Activated naive CD4-positive, alpha-beta T cell (primary cell): ENCODE measurements at regions not wholly inside any gene's neighbourhood (a gene's known extent, or its start where the extent isn't known, plus 50 kb on each side); places are given as distances from the start of the nearest gene placed in this dataset.

Experiments
- DNase-seq, 4 experiments: peaks; one replicate each; lab custom pipeline; 2025; lab: John Stamatoyannopoulos, UW

GRCh38 chr3:66851894-66852613 lies 146.1 kb upstream of the KBTBD8 start:
- no peak for DNase-seq

GRCh38 chr3:66854601-66855151 lies 143.4 kb upstream of the KBTBD8 start:
- no peak for DNase-seq

DNA sequence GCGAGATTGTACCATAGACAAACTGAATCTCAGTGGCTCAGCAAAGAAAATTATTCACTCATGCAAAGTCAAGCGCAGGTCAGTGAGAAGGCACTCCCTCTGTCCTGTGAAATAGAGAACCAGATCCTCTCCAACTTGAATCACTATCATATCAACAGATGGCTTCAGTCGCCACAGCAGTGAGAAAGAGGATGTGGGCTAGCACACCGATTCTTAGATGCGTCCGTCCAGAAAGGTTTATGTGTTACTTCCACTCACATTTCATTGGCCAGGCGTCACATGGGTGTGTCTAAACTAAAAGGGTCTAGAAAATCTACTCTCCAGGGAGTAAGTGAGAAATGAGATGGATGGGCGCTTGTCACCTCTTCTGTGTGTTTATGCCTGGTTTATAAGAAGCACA lies 141.6 kb upstream of the KBTBD8 start:
- DNase-seq = no peak

DNA sequence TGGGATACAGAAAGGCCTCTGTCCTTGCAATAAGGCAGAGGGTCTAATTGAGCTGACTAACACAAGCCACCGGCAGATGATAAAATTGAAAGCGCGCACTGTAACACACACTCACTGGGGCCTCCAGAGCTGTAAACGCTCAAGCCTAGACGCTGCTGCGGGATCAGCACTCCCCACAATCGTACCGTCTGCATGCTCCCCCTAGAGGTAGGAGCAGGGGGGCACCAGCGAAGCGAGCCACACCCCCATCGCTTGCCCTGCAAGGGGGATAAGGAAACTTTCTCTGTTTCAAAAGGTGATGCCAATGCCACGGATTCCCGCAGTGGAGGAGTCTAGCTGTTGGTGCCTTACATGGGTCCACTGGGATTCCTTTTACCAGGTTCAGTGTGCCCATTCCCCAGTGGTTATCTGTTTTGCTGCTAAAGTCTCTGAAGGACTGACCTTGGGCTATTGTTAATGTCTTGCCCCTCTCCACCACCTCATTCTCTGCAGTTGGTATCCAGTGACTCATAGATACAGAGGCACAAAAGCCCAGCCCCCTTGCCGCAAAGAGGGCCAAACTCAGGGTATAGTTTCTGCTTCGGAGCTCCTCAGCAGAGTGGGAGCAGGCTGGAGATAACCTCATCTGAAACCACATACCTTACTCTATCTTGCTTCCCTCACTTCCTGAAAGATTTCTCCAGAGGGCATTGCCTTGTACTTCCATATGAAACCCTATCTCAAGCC lies 139.3 kb upstream of the KBTBD8 start:
- DNase-seq = no peak

DNA sequence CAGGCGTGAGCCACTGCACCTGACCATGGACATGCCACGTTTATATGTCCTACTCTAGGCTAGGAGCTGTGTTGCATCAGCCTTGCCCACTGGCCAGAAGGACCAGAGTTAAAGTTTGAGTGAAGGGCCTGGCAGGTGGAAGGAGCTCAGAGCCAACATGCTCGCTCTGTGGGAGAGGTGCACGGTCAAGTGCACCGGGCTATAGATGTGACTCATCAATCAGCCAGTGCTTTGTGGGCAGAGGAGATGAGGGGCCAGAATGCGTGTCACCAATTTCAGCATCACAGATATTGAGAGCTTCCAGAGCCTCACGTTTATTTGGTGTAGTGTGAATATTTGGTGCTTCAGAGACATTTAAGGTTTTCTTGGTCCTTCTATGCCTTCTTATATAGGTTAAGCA lies 137.3 kb upstream of the KBTBD8 start:
- no peak for DNase-seq

DNA sequence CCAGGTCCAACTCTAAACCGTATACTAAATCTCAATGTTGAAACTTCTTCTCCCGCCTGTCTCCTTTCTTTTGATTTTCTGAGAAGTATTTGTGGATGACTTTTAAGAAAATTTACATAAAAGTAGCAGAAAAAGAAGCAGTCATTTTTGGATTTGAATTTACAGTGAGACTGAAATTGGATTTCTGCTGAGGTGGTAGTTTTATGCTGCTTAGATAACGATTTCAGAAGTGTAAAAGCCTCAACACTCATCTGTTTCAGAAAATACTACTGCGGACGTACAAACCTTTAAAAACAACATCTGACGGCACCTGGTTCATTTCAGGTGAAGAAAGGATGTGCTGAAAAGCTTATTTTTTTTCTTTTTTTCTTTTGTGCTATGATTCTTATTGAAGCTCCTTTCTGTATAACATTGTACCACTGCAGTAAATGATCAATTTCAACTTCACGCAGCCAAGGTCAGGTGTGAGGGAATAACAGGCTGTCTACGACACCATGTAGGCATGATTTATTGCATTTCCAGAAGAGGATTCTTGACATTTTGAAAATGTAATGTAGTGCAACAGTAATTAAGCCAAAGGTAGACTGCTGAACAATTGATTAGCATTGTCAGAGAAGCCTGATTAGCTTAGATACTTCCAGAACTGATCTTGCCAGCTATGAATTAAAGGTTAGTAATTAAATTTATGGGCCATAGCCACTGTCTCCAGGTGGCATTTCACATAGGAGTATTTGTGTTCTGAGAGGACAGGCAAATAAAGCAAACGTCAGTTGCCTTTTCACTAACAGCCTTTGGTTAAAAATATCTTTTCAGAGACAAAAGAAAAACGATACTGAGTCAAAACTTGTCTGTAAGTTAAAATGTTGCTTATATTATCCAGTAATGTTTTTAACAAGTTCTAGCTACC lies 134.6 kb upstream of the KBTBD8 start:
- no peak for DNase-seq

DNA sequence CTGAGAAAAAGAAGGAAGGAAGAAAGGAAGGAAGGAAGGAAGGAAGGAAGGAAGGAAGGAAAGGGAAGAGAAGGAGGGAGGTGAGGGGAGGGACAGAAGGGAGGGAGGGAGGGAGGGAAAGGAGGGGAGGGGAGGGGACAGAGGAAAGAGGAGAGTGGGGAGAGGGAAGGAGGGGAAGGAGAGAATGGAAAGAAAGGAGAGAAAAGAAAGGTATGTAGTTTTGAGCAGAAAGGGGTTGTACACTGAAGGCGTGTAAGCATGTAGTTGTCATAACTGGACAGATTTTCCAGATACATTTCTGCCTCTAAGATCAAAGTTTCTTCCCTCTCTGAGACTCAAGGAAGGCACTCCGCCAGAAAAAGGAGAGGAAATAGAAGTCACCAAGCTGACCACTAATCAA lies 113.4 kb upstream of the KBTBD8 start:
- DNase-seq = no peak

- no peak for DNase-seq
These were observed 112.6 kb upstream of the KBTBD8 start for GRCh38 chr3:66885326-66886000.

- DNase-seq = no peak
These were observed 108.2 kb upstream of the KBTBD8 start for GRCh38 chr3:66889750-66890494.

- no peak for DNase-seq
These were observed 100.0 kb upstream of the KBTBD8 start for GRCh38 chr3:66898155-66898554.

DNA sequence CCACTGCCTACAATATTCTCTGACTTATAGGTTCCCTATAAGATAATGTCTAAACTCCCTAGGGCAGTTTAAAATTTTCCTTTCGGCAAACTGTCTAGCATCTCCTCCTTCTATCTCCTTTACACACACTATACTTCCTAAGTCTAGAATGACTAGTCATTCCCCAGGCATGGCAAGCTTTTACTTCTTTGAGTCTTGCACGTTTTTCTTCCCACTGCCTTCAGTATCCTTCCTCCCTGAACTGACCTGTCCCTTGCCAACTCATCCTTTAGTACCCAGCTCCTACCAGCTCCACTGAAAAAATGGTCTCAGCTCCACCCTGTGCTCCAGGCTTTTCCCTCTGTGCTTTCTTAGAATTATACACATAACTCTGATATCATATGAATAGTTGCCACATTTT lies 93.8 kb upstream of the KBTBD8 start:
- DNase-seq = no peak

GRCh38 chr3:66904831-66905493 lies 93.1 kb upstream of the KBTBD8 start:
- DNase-seq = no peak

- no peak for DNase-seq
These were observed 91.0 kb upstream of the KBTBD8 start for GRCh38 chr3:66907136-66907535.

- DNase-seq = no peak
These were observed 87.6 kb upstream of the KBTBD8 start for GRCh38 chr3:66910266-66911055.

- DNase-seq = no peak
These were observed 85.8 kb upstream of the KBTBD8 start for GRCh38 chr3:66912306-66912705.

DNA sequence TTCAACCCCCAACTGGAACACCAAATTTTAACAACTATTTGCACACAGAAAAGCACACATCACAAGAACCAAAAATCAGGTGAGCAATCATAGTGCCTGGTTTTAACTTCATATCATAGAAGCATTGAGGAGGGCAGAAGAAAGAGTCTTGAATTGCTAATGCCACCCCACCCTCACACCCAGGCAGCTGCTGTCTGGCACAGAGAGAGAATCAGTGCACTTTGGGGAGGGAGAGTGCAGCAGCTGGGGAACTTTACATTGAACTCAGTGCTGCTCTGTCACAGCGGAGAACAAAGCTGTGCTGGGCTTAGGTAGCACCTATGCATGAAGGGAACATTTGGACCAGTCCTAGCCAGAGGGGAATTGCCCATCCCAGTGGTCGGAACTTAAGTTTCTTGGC lies 76.0 kb upstream of the KBTBD8 start:
- DNase-seq = no peak

DNA sequence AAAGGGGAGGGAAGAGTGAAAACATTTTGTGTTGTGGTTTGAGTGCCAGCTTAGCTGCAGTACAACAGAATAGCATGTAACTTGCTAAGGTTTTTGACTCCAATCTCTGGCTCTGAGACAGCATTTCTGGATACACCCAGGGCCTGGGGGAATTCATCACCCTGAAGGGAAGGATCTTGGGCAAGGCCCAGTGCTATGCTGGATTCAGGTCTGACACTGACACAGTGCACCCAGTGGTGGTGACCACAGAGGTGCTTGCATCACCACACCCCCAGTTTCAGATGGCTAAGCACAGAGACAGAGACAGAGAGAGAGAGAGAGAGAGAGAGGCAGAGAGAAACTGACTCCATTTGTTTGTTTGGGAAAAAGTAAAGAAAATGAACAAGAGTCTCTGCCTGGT lies 74.1 kb upstream of the KBTBD8 start:
- no peak for DNase-seq

- no peak for DNase-seq
These were observed 69.9 kb upstream of the KBTBD8 start for GRCh38 chr3:66928252-66928651.

- no peak for DNase-seq
These were observed 66.8 kb upstream of the KBTBD8 start for GRCh38 chr3:66931291-66931690.

GRCh38 chr3:66931699-66932098 lies 66.4 kb upstream of the KBTBD8 start:
- no peak for DNase-seq
